ENCODE measurements at regions not wholly inside any gene's neighbourhood (a gene's known extent, or its start where the extent isn't known, plus 50 kb on each side); places are given as distances from the start of the nearest gene placed in this dataset.
A peak's percentile ranks its signal among the peaks of the same experiment; 100 is the strongest.

DNA sequence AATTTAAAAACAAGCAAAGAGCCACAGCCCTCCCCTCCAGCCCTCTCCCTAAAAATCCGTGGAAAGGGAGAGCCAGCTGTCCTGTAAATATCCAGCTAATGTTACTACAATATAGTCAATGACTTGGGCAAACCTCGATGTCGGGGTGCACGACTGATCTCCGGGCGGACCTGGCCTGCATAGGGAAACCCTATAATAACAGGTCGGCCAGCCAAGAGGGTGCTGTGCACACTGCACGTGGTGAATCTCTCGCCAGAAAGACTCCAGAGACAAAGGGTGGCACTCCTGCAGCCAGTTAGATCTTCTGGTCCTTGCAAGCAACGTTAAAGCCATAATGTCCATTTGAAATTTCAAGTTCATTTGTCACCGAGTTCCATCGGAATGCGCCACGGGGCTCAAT lies 1092.8 kb downstream of the ADGRL3 start:
- DNase-seq (no peak), ATAC-seq (no peak)
- intact Hi-C loops (cut with micrococcal nuclease) = no loop called here

DNA sequence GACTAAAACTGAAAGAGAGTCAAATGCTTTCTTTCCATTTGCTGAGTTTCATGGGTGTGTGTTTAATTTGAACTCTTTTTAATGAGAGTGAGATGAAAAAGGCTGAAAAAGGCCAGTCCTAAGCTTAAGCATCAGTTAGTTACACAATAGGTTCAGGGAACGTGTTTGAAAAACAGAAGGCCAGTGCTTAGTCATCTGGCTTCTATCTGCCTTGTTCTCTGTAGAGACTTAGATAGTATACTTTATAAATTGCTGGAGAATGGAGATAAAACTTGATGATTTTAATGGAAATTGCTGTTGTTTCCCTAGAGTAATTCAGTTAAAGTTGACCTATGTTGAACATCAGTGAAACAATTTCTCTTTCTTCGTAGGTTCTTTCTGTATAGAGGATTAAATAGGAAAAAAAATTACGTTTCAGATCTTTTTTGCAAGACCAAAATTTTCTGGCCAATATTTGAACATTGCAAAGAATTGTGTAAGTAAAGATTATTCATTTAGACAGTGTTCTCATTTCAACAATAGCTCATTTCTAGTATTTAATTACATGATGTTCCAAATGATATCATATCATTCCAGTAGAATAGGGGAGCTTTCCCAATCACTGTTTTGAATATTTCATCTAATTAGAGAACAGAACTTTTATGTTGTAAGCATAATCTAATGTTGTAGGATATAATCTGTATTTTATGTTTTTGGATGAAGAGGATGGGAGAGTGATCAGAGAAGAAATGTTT lies 1088.8 kb downstream of the ADGRL3 start:
- no peak for DNase-seq
- ATAC-seq = peak; percentile 85
- intact Hi-C loops (cut with micrococcal nuclease) = no loop called here

DNA sequence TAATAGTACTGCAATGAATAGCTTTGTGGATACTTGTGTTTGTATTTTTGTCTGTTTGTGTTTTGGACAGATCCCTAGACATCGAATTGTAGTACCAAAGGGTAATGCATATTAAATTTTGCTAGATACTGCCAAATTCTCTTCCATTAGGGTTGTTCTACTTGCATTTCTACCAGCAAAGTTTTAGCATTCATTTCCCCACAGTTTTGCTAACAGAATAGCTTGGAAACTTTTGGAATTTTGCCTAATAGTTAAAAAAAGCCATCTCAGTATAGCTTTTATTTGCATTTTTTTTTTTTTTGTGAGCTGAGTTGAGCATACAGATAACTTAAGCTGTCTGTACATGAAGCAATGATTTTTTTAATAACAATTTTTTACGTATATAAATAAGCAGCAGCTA lies 1084.9 kb downstream of the ADGRL3 start:
- no peak for DNase-seq
- intact Hi-C loops (cut with micrococcal nuclease) = no loop called here
- ATAC-seq = no peak

DNA sequence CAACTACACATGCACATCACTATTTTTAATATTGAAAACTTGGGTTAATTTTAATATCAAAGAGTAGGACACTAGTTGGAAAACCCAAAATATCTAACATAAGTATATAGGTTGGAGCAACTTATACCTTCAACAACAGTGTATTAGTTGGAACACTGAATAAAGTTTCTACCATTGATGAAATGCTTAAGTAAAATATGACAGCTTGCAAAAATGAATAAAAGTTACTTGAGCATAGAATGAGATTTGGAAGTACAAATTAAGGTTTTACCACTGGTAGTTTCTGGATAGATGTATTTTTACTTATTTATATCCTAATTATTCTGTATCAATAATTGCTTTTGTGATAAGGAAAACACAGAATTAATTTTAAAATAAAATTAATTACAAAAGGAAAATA lies 1079.6 kb downstream of the ADGRL3 start:
- DNase-seq = no peak
- no peak for ATAC-seq
- intact Hi-C loops (cut with micrococcal nuclease) = no loop called here

DNA sequence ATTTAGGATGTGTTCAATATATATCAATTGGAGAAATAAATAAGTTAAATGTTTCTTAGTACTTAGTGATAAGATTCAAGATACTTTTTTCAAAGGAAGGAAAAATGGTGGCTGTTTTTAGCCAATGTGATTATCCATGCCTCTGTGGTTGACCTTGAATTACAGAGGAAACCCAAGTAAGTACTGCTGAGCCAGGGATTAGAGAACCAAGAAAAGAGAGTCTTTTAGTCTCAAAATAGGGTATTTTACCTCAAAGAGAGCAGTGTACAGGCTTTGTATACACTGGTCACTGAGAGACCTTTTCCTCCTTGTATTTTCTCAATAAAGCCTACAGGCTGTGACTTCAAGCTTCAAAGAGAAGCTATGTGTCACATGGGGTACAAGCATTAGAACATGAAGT lies 1075.3 kb downstream of the ADGRL3 start:
- intact Hi-C loops (cut with micrococcal nuclease) = no loop called here
- no peak for ATAC-seq
- DNase-seq = no peak

DNA sequence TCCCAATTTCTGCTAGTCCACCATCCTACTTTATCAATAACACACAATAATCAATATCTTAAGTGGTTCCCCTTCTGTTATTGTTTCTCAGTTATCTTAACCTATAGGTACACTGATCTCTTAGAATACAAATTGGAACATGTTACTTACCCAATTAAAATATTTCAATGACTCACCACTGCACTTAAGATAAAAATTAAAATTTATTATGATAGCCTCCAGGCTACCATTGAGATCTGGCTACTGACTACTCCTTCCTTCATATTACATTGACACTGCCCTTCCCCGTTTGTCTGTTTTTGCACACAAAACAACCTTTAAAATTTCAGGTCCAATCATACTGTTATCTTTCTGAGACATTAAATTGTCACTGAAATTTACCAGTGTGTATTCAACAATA lies 1074.7 kb downstream of the ADGRL3 start:
- ATAC-seq = no peak
- DNase-seq = no peak
- intact Hi-C loops (cut with micrococcal nuclease) = no loop called here

DNA sequence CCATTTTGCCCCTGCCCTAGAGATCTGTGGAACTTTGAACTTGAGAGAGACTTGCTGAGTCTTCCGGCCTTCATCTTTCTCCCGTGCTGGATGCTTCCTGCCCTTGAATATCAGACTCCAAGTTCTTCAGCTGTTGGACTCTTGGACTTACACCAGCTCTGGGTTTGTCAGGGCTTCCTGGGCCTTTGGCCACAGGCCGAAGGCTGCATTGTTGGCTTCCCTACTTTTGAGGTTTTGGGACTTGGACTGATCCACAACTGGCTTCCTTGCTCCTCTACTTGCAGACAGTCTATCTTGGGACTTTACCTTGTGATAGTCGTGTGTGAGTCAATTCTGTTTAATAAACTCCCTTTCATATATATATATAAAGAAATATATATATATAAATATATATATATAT lies 1071.0 kb downstream of the ADGRL3 start:
- ATAC-seq = peak; percentile 57
- intact Hi-C loops (cut with micrococcal nuclease) = no loop called here
- peak; percentile 44 for DNase-seq

DNA sequence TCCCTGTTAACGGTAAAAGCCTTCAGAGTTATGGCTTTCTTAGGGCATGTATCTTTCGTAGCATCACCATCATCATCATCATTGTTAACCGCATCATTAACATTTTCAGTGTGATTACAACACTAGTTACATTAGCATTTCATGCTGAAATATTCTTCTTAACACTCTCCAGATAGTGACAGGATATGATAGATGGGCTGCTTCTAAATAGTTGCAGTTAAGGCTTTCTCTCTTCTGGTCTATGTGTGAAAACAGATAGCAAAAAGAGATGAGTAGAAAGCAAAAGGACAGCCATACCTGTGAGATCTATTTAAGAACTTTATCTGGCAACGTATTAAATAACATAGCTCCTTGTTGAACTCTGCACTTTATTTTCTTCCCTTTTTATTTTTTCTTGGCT lies 1069.8 kb downstream of the ADGRL3 start:
- ATAC-seq = no peak
- DNase-seq = no peak
- intact Hi-C loops (cut with micrococcal nuclease) = no loop called here

DNA sequence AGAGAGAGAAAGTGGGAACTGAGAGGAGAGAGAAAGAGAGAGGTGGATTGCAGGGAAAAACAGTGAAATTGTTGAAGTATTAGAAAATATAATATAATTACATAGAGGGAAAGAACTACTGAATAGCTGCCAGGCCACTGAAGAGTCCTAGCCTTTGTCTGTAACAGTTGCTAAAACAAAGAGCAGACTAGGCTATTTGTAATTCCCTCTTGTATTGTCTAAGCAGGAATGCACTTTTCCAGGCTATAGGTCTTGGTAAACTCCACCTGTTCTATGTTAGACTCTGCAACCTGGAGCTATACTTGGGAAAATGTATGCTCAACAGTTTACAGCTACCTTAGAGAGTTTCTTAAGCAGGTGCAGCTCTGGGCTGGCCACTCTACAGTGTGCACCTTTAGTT lies 1063.3 kb downstream of the ADGRL3 start:
- DNase-seq (no peak), ATAC-seq (no peak)
- intact Hi-C loops (cut with micrococcal nuclease) = no loop called here

DNA sequence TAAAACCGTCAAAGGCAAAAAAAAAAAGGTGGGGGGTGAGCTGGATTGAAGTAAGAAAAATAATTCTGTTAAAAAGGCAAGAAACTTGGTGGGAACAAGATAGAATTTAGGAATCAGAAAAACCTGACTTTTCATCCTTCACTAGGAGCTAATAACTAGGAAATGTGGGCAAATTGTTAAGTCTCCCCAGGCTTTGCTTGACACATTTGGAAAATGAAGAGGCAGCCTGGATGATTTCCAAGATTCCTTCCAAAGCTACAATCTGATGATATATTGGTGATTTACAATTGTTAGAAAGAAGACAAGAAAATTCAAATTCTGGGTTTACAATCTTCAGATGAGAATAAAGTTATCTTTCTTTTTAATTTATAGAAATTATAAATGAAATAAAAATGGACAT lies 1062.5 kb downstream of the ADGRL3 start:
- ATAC-seq = no peak

DNA sequence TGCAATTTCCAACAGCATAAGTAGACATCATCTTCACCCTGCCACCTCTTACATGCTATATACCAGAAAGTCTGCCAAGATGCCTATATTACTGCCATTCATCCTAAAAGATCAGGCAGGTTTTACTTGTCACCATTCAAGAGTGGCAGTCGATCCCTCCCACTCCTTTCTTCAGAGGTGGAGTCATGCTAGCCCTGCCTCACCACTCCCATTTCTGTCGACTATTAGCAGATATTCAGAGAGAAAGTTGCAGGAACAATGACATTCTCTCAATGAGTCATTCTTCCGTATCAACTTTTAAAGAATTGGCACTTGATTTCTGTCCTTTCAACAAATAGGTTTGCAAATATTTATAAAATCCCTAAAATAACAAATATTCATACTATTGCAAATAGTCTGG lies 1060.1 kb downstream of the ADGRL3 start:
- intact Hi-C loops (cut with micrococcal nuclease) = no loop called here
- DNase-seq (no peak), ATAC-seq (no peak)

More for the DNA sequence above, 1062.5 kb downstream of the ADGRL3 start:
- DNase-seq = no peak
- intact Hi-C loops (cut with micrococcal nuclease) = no loop called here

DNA sequence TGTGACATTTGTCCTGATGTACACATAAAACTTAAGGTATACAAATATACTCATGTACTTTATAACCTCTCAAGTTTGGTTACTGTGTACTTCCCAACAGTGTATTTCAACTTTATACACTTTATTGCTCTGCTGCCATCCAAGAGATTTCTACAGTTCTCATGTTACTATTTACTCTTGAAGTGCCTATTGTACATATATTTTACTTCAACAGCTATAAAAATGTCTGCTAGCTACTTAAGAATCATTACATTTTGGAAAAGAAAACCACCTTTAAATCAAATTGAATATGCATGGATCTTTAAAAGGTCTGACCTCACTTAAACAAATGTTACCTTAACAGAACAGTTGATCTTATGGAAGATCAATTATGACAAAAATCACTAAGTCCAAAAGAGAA lies 1056.4 kb downstream of the ADGRL3 start:
- ATAC-seq = no peak

DNA sequence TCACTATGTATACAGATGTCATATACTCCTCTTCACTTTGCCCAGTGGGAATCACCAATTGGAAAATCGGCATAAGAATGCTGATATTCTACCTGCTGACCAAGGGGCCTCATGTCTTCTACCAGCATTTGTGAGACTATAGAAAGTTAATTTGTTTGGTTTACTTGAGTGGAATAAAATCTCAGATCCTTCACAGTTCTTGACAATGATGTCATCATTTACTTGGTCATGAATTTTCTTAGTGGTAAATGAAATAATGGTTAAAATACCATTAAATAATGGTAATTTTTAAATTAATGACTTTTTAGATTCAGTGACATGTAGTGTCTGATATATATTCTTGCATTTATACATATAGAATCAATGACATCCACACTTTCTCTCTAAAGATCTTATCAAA lies 1052.6 kb downstream of the ADGRL3 start:
- ATAC-seq = no peak
- intact Hi-C loops (cut with micrococcal nuclease) = no loop called here

More for the DNA sequence above, 1056.4 kb downstream of the ADGRL3 start:
- no peak for DNase-seq
- intact Hi-C loops (cut with micrococcal nuclease) = no loop called here

DNA sequence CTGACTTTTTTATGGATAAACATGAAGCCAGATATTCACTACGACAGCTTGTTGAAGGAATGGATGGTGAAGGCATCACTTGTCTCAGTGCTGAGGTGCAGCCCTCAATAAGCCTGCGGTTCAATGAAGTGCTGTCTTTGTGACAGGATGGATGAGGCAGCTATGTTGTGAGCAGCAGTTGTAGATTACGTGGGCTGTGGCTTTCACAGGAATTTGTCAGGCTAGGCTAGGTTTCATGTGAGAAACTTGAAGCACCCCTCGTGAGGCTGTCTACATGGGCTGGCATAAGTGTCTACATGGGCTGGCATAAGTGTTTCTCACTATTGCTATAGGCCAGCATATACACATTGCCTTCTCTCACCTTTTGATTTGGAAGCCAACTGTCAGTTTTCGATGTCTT lies 1050.0 kb downstream of the ADGRL3 start:
- ATAC-seq (no peak), DNase-seq (no peak)
- intact Hi-C loops (cut with micrococcal nuclease) = no loop called here

More for the DNA sequence above, 1052.6 kb downstream of the ADGRL3 start:
- no peak for DNase-seq

DNA sequence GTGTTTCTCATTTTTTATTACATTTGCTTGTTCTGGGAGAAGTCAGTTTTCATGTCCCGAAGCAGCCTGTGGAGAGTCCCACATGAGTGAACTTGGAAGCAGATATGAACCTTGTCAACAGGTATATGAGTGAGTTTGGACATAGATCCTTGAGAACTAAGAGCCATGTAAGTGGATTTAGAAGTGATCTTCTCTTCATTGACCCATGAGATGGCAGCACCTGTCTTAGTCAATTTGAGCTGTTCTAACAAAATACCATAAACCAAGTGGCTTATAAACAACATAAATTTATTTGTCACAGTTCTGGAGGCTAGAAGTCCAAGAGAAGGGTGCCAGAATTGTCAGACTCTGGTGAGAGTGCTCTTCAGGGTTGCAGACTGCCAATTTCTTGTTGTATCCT lies 1043.8 kb downstream of the ADGRL3 start:
- ATAC-seq (no peak), DNase-seq (no peak)
- intact Hi-C loops (cut with micrococcal nuclease) = no loop called here

DNA sequence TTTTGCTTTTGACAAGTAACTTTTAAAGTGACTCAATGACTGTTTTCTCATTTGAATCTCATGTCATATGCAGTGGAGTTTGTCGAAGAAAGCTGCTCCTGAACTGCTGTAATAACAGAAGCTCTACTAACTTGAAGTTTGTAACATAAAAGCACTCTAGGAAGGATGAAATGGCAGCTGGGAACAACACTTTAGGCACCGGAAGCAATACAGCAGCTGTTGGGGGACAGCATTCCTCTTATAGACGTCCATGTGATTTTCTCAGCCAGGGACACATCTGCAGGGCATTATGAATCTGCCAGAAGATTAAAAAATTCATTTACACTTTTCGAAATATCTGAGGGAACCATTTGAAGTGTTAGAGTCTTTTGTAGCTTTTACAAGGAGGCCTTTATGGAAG lies 1035.8 kb downstream of the ADGRL3 start:
- ATAC-seq (no peak), DNase-seq (no peak)
- intact Hi-C loops (cut with micrococcal nuclease) = no loop called here

DNA sequence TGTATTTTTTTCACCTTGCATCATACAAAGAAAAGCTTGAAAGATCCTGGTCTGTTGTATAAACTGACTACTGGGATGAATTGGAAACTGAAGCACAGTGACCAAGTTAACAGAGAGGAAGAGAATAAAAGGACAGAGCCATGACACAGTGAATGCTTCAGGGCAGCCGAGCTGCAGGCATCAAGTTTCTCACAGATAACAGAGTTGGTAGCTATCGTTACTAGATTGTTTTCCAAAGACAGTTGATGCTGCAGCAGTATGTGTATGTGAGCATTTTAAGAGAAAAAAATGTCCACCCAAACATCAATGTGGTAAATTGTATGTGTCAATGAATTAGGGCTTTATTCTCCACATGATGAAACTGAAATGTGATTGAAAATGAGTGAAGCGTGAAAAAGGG lies 1032.7 kb downstream of the ADGRL3 start:
- intact Hi-C loops (cut with micrococcal nuclease) = no loop called here
- ATAC-seq (peak; percentile 79), DNase-seq (no peak)

DNA sequence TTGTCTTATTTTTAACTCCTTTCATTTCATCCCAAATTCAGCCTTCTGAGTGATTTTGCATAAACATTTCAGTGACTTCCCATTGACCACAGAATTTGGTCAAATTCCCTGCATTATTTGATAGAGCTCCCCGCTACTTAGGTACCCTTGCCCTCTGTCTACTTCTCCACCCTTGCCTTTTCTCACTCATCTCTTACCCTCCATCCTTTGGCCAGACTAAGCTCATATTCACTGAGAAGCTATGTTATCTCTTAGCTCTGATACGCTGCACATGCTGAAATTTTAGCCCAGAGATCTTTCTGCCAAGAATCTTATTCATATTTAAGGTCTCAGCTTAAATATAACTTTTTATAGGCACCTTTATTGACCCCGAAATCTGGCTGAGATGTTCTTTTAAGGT lies 1031.9 kb downstream of the ADGRL3 start:
- ATAC-seq (no peak), DNase-seq (no peak)
- intact Hi-C loops (cut with micrococcal nuclease) = no loop called here

DNA sequence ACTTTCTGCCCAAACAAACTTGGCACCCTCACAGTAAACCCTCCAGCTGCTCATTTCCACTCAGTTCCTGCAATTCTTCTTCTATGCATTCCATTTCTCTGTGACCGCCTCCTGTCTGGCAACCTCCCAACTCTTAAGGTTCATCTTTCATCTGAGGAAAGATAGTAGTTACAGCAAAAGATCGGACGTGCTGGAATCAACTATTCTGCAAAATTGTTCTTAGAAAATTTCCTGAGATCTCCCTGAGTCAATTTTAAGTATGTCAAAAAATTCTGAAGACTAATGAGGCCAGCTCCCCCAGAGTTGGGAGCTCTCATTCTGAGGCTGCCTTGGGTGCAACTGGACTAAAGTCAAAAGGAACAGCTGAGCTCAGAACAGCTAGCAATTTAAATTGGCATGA lies 1026.0 kb downstream of the ADGRL3 start:
- no peak for ATAC-seq
- intact Hi-C loops (cut with micrococcal nuclease) = no loop called here
- no peak for DNase-seq

DNA sequence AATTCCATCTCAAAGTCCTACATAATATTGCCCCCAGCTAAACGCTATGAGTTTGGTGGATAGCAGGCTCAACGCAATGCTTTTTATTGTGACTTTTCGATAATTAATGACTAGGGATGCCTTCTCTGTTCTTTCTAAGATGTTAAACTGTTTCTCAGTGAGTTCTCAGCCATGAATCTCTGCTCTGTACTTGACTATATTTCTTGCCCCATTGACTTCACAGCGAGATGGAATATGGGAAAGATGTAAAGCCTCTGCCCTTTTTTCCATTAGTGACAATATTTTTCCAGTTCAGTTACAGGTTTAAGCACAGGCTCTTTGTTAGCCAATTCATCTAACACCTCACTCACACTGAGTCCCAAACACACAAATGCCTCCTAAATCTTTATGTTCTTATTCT lies 1022.0 kb downstream of the ADGRL3 start:
- intact Hi-C loops (cut with micrococcal nuclease) = no loop called here
- ATAC-seq (no peak), DNase-seq (no peak)

DNA sequence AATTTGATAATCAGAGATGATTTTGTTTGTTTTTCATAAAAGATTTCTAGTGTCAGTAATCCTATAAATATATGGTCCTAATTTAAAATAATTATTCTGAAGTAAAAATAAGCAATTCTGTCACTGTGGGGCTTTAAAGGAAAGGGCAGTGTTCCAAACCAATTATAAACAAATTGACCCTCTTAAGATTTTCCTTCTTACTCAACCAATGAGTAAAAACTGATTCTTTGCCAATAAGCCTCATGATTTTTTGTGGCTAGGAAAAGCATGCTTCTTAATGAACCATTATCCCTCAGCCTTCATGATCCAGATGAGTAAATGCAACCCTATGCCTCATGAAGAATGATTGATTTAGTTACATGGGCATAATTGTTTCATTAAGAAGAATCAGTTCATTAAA lies 1010.4 kb downstream of the ADGRL3 start:
- ATAC-seq (no peak), DNase-seq (no peak)
- intact Hi-C loops (cut with micrococcal nuclease) = no loop called here

Measured in left ventricle myocardium superior (tissue), 1 donor.